KBM-7 (cell line): ENCODE measurements at regions not wholly inside any gene's neighbourhood (a gene's known extent, or its start where the extent isn't known, plus 50 kb on each side); places are given as distances from the start of the nearest gene placed in this dataset.
"Not testable (repeated sequence)": the region's sequence is repeated elsewhere in the genome, so short reads cannot be mapped to it uniquely, and the experiment has no call there.

Experiments
- DNase-seq: peaks from one replicate; pipeline ENCODE4 v3.0.0-alpha.2; 2015
- in situ Hi-C: fragments of 300-500 bp; cut with MboI; formaldehyde crosslinking; loops from 2 replicates; pipeline ENCODE4 v1.14.3; 2020; ENCODE audit warnings: low sequenced_read_pairs, low pct_unique_long_range_greater_than_20kb, mixed read lengths

- DNase-seq: no peak
- in situ Hi-C loops: no loop called here
Observed at GRCh38 chr13:58633226-58633625, 1001.7 kb downstream of the PCDH17 start.

GRCh38 chr13:58655086-58655485, 1023.5 kb downstream of the PCDH17 start:
- DNase-seq: peak; percentile 67
- in situ Hi-C loops: no loop called here

- DNase-seq: no peak
- in situ Hi-C loops: no loop called here
Observed at GRCh38 chr13:58660826-58661225, 1029.3 kb downstream of the PCDH17 start.

GRCh38 chr13:58666331-58666730, 1034.8 kb downstream of the PCDH17 start:
- in situ Hi-C loops: no loop called here
- no peak for DNase-seq

GRCh38 chr13:58667096-58667495, 1035.6 kb downstream of the PCDH17 start:
- in situ Hi-C loops: no loop called here
- no peak for DNase-seq

- in situ Hi-C loops: no loop called here
- DNase-seq: no peak
Observed at GRCh38 chr13:58680115-58680514, 1048.6 kb downstream of the PCDH17 start.

GRCh38 chr13:58682616-58683015, 1051.1 kb downstream of the PCDH17 start:
- in situ Hi-C loops: no loop called here
- no peak for DNase-seq

GRCh38 chr13:58687148-58687547, 1055.6 kb downstream of the PCDH17 start:
- in situ Hi-C loops: no loop called here
- DNase-seq: no peak

- in situ Hi-C loops: no loop called here
- DNase-seq: no peak
Observed at GRCh38 chr13:58698531-58698930, 1067.0 kb downstream of the PCDH17 start.

- peak; percentile 29 for DNase-seq
- in situ Hi-C loops: no loop called here
Observed at GRCh38 chr13:58704953-58705352, 1073.4 kb downstream of the PCDH17 start.

GRCh38 chr13:58706421-58706820, 1074.9 kb downstream of the PCDH17 start:
- DNase-seq: no peak
- in situ Hi-C loops: no loop called here

GRCh38 chr13:58712191-58712590, 1080.6 kb downstream of the PCDH17 start:
- DNase-seq: no peak
- in situ Hi-C loops: no loop called here

GRCh38 chr13:58714016-58714415, 1082.5 kb downstream of the PCDH17 start:
- DNase-seq, in situ Hi-C loops: not testable (repeated sequence)

- in situ Hi-C loops: no loop called here
- no peak for DNase-seq
Observed at GRCh38 chr13:58721273-58721672, 1089.7 kb downstream of the PCDH17 start.

GRCh38 chr13:58728126-58728525, 1096.6 kb downstream of the PCDH17 start:
- in situ Hi-C loops: no loop called here
- no peak for DNase-seq

- in situ Hi-C loops: no loop called here
- DNase-seq: no peak
Observed at GRCh38 chr13:58729361-58729760, 1097.8 kb downstream of the PCDH17 start.

- in situ Hi-C loops: no loop called here
- DNase-seq: no peak
Observed at GRCh38 chr13:58744686-58745085, 1113.1 kb downstream of the PCDH17 start.

GRCh38 chr13:58767566-58767965, 1136.0 kb downstream of the PCDH17 start:
- DNase-seq: no peak
- in situ Hi-C loops: no loop called here

- no peak for DNase-seq
- in situ Hi-C loops: no loop called here
Observed at GRCh38 chr13:58773280-58773859, 1141.8 kb downstream of the PCDH17 start.

- in situ Hi-C loops: no loop called here
- no peak for DNase-seq
Observed at GRCh38 chr13:58782736-58783135, 1151.2 kb downstream of the PCDH17 start.

GRCh38 chr13:58792854-58793253, 1161.3 kb downstream of the PCDH17 start:
- in situ Hi-C loops: no loop called here
- DNase-seq: no peak

GRCh38 chr13:58795715-58796114, 1164.2 kb downstream of the PCDH17 start:
- DNase-seq: no peak
- in situ Hi-C loops: no loop called here
